Mesenchymal stem cell (in vitro differentiated cells and primary cell): ENCODE measurements at regions not wholly inside any gene's neighbourhood (a gene's known extent, or its start where the extent isn't known, plus 50 kb on each side); places are given as distances from the start of the nearest gene placed in this dataset.

Source experiments
- DNase-seq: peaks from one replicate; pipeline ENCODE4 v3.0.0-alpha.2; 2013
- H2AFZ ChIP-seq: one replicate; pipeline ENCODE4 v1.6.1; 2013; ENCODE audit warnings: low read depth, mild to moderate bottlenecking, control low read depth, inconsistent platforms, low read length, moderate library complexity
- H2AK5ac ChIP-seq: 2 replicates; pipeline ENCODE4 v1.6.1; 2013; ENCODE audit warnings: low read length, moderate library complexity, mild to moderate bottlenecking, inconsistent platforms; ENCODE audit not compliant: severe bottlenecking
- H2BK120ac ChIP-seq: one replicate; pipeline ENCODE4 v1.6.1; 2013; ENCODE audit warnings: low read depth, mild to moderate bottlenecking, inconsistent platforms, low read length, moderate library complexity
- H2BK12ac ChIP-seq, 2 experiments: one replicate each; pipeline ENCODE4 v1.6.1; 2013; ENCODE audit warnings: inconsistent platforms in 2 of 2, low read length in 2 of 2, mild to moderate bottlenecking in 2 of 2, moderate library complexity in 2 of 2, control low read depth in 1 of 2
- H2BK15ac ChIP-seq: one replicate; pipeline ENCODE4 v1.6.1; 2013; ENCODE audit warnings: mild to moderate bottlenecking, low read depth, inconsistent platforms; ENCODE audit not compliant: poor library complexity, severe bottlenecking
- H2BK5ac ChIP-seq: 2 replicates; pipeline ENCODE4 v1.6.1; 2013; ENCODE audit warnings: low read depth, mild to moderate bottlenecking, low read length, control low read depth, inconsistent platforms; ENCODE audit not compliant: poor library complexity, severe bottlenecking
- H3K14ac ChIP-seq, 2 experiments: one replicate each; pipeline ENCODE4 v1.6.1; 2013; ENCODE audit warnings: inconsistent platforms in 2 of 2, low read length in 2 of 2, control low read depth in 1 of 2, mild to moderate bottlenecking in 1 of 2, moderate library complexity in 1 of 2
- H3K18ac ChIP-seq, 2 experiments: one replicate each; pipeline ENCODE4 v1.6.1; 2013; ENCODE audit warnings: inconsistent platforms in 2 of 2, low read length in 2 of 2, control low read depth in 1 of 2, low read depth in 1 of 2, mild to moderate bottlenecking in 1 of 2
- H3K23ac ChIP-seq, 2 experiments: one replicate each; pipeline ENCODE4 v1.6.1; 2013; ENCODE audit warnings: inconsistent platforms in 2 of 2, low read length in 2 of 2, mild to moderate bottlenecking in 2 of 2, moderate library complexity in 2 of 2, control low read depth in 1 of 2
- H3K27ac ChIP-seq: 2 replicates; pipeline ENCODE4 v1.5.1; 2013; ENCODE audit warnings: mild to moderate bottlenecking, moderate library complexity, low read length, control low read depth, inconsistent platforms; ENCODE audit not compliant: poor library complexity, severe bottlenecking
- H3K27me3 ChIP-seq, 2 experiments: 2 replicates each; pipeline versions ENCODE4 v1.6.1 to v1.7.0; 2013; ENCODE audit warnings: low read length in 2 of 2, mild to moderate bottlenecking in 2 of 2, moderate library complexity in 2 of 2, control low read depth in 1 of 2, inconsistent platforms in 1 of 2; ENCODE audit not compliant: control insufficient read depth in 1 of 2, insufficient read depth in 1 of 2
- H3K36me3 ChIP-seq, 2 experiments: 2 replicates each; pipeline versions ENCODE4 v1.6.1 to v1.7.0; 2013; ENCODE audit warnings: low read length in 2 of 2, control low read depth in 1 of 2, inconsistent platforms in 1 of 2, low read depth in 1 of 2, mild to moderate bottlenecking in 1 of 2; ENCODE audit not compliant: insufficient read depth in 2 of 2, control insufficient read depth in 1 of 2
- H3K4ac ChIP-seq, 2 experiments: one replicate each; pipeline ENCODE4 v1.6.1; 2013; ENCODE audit warnings: inconsistent platforms in 2 of 2, low read length in 2 of 2, mild to moderate bottlenecking in 2 of 2, moderate library complexity in 2 of 2, control low read depth in 1 of 2, low read depth in 1 of 2
- H3K4me1 ChIP-seq: 2 replicates; pipeline ENCODE4 v1.6.1; 2013; ENCODE audit warnings: low read depth, low read length, control low read depth; ENCODE audit not compliant: control insufficient read depth, insufficient read depth
- H3K4me2 ChIP-seq: 2 replicates; pipeline ENCODE4 v1.6.1; 2013; ENCODE audit warnings: low read length, mild to moderate bottlenecking, inconsistent platforms; ENCODE audit not compliant: poor library complexity, severe bottlenecking
- H3K4me3 ChIP-seq, 2 experiments: 2 replicates each; pipeline versions ENCODE4 v1.5.1 to v1.7.0; 2013; ENCODE audit warnings: low read length in 2 of 2, mild to moderate bottlenecking in 2 of 2, control low read depth in 1 of 2, low read depth in 1 of 2; ENCODE audit not compliant: insufficient read depth in 1 of 2
- H3K79me1 ChIP-seq: replicated peaks from 2 replicates; pipeline ENCODE4 v1.6.1; 2013; ENCODE audit warnings: mild to moderate bottlenecking, control low read depth, low read length, inconsistent platforms; ENCODE audit not compliant: poor library complexity, severe bottlenecking
- H3K9ac ChIP-seq: 2 replicates; pipeline ENCODE4 v1.7.0; 2013; ENCODE audit warnings: mild to moderate bottlenecking, low read length, moderate library complexity
- H3K9me3 ChIP-seq: 2 replicates; pipeline ENCODE4 v1.7.0; 2013; ENCODE audit warnings: mild to moderate bottlenecking, low read length; ENCODE audit not compliant: control insufficient read depth
- H4K8ac ChIP-seq: one replicate; pipeline ENCODE4 v1.6.1; 2013; ENCODE audit warnings: inconsistent platforms, mild to moderate bottlenecking, low read length, moderate library complexity
- H4K91ac ChIP-seq: one replicate; pipeline ENCODE4 v1.6.1; 2013; ENCODE audit warnings: mild to moderate bottlenecking, low read length, inconsistent platforms
- WGBS: methylation state at CpG from one replicate; pipeline ENCODE4 v1.1.7; 2013; ENCODE audit warnings: mixed read lengths; 5-methylcytosine and 5-hydroxymethylcytosine counted together

DNA sequence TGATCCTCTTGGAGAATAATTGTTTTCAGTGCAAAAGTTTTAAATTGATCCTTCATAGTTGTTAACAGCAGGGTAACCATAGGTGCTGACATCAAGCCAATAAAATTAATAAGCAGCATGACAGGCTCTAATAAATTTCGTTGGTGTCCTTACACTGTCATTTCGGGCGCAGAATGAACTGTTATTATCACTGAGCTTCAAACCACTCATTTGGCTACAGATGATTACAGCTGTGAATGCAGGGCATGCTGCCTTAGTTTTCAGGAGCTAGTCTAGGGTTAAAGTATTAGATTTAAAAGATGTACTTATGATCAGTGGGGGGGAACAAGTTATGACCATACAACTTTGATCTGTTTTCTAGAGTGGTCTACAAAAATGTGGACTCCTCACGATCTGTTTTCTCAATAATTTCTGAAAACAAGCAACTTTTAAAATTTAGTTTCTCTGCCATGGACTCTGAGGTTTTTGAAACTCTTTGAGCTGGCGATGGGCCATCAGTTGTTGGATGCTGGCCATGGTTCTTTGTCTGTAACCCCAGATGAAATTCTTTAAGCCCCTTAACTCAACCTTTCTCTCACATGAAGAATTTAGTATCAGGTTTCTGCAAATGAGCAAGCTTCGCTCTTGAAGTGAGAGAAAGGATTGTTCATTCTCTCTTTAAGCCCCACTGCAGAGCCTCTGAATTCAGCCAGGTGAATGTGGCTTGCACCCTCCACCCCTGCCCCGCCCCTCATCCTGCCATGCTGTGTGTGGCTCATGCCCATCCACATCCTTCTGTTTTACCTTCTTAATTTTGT is 99.1 kb upstream of the MTHFD1L start:
- Histone ChIP-seq H3K4me2 (no peak overlapping the region), H2AK5ac (no peak overlapping the region), H3K27ac (no peak overlapping the region), H4K91ac (no peak overlapping the region), H3K14ac (no peak overlapping the region), H2BK5ac (no peak overlapping the region), H3K27me3 (peaks cover 0 to 5% of the 10 kb centered on the region in 2 experiments), H3K4ac (no peak overlapping the region), H2BK120ac (no peak overlapping the region), H4K8ac (no peak overlapping the region), H3K23ac (no peak overlapping the region), H3K36me3 (no peaks in the 10 kb centered on the region), H2AFZ (no peak overlapping the region), H3K9me3 (no peaks in the 10 kb centered on the region), H3K9ac (no peak overlapping the region), H2BK15ac (no peak overlapping the region), H3K79me1 (no peaks in the 10 kb centered on the region), H3K4me3 (no peak overlapping the region), H2BK12ac (no peak overlapping the region), H3K18ac (no peak overlapping the region), H3K4me1 (no peaks in the 10 kb centered on the region)
- 87% methylated on average over 6 of the region's 7 CpGs for WGBS
- DNase-seq, result no peak

DNA sequence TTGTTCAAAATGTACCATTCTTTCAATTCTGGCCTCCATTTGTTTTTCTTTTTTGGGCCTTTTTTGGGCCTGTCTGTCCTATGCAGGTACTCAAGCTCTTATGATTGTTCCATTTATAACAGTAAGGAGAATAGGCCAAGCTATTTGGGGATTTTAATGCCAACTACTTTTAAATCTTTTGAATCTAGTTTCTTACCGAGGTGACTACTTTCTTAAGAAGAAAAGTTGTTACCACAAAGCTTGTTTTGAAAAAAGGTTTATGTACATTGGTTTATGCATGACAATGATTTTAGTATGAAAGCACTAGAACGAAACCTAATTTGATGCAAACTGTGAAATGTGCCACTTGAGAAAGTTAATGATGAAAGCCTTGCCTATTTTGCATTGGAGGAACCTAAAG is 98.3 kb upstream of the MTHFD1L start:
- no peaks in the 10 kb centered on the region for H3K36me3 ChIP-seq
- H4K8ac ChIP-seq, result no peak overlapping the region

DNA sequence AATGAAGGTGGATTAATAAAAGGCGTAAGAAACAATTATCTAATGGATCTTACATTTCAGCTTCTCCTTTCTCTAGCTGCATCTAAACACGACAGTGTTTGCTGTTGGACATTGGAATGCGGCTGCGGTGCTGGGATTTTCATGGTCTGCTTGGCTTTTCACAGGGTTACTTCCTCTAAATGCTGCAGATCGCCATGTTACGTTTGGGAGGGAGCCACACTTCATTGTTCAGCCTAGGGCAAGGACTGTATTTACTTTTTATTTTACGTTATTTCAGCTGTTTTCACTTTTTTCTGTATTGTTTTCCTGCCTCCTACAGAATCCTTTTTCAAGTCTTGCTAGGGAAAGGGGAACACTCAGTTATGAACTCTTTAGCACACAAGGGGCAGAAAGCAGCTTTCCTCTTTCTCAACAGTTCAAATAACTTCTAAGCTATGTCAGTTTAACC is 97.9 kb upstream of the MTHFD1L start:
- H3K4me3 ChIP-seq, result peak overlapping the region in 1 of 2 experiments; percentile 35
- H2BK15ac ChIP-seq, result no peak overlapping the region
- H3K23ac ChIP-seq, result no peak overlapping the region
- peak overlapping the region; percentile 31 for H3K9ac ChIP-seq
- no peaks in the 10 kb centered on the region for H3K36me3 ChIP-seq
- H3K14ac ChIP-seq, result no peak overlapping the region
- H3K4me1 ChIP-seq, result no peaks in the 10 kb centered on the region
- no peaks in the 10 kb centered on the region for H3K79me1 ChIP-seq
- no peak overlapping the region for H4K8ac ChIP-seq
- H3K9me3 ChIP-seq, result no peaks in the 10 kb centered on the region
- H2BK5ac ChIP-seq, result no peak overlapping the region
- H2BK120ac ChIP-seq, result no peak overlapping the region
- WGBS, result 58% methylated on average over 7 of the region's 7 CpGs
- H3K27me3 ChIP-seq, result peaks cover 0 to 5% of the 10 kb centered on the region in 2 experiments
- no peak overlapping the region for H3K18ac ChIP-seq
- H2AFZ ChIP-seq, result no peak overlapping the region
- no peak overlapping the region for H2BK12ac ChIP-seq
- no peak overlapping the region for H3K4me2 ChIP-seq
- no peak overlapping the region for H2AK5ac ChIP-seq
- H4K91ac ChIP-seq, result no peak overlapping the region
- H3K4ac ChIP-seq, result no peak overlapping the region
- H3K27ac ChIP-seq, result peak overlapping the region; percentile 11
- DNase-seq, result no peak

More for the DNA sequence above, 98.3 kb upstream of the MTHFD1L start:
- Histone ChIP-seq H3K79me1 (no peaks in the 10 kb centered on the region), H3K9me3 (no peaks in the 10 kb centered on the region), H3K27ac (no peak overlapping the region), H3K4me3 (peak overlapping the region in 1 of 2 experiments; percentile 35), H3K4me1 (no peaks in the 10 kb centered on the region), H3K4me2 (no peak overlapping the region), H3K23ac (no peak overlapping the region), H3K14ac (no peak overlapping the region), H3K18ac (no peak overlapping the region), H2BK15ac (no peak overlapping the region), H4K91ac (no peak overlapping the region), H2BK12ac (no peak overlapping the region), H2AFZ (no peak overlapping the region), H2BK120ac (no peak overlapping the region), H3K4ac (no peak overlapping the region), H3K27me3 (peaks cover 0 to 5% of the 10 kb centered on the region in 2 experiments), H2BK5ac (no peak overlapping the region), H3K9ac (peak overlapping the region; percentile 31), H2AK5ac (no peak overlapping the region)
- no peak for DNase-seq
- 78% methylated on average over 2 of the region's 2 CpGs for WGBS

DNA sequence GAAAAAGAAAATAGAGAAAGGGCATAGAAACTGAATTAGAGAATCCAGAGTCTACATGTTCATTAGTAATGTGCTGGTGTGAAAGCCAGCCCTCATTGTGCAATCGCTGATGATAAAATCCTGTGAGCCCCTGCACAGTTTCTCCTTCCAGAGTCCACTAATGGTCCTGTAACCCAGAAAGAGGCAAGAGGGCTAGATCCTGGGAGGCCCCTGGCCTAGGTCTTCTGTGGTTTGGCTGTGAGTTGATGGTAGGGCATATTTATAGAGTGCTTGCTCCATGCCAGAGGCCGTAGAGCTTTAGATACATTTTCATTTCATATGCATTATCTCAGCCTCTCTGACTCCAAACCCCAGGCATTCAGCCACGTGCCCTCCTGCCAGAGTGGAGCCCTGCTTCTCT is 94.9 kb upstream of the MTHFD1L start:
- 75% methylated on average over 2 of the region's 3 CpGs for WGBS

More for the DNA sequence above, 94.9 kb upstream of the MTHFD1L start:
- H3K9ac ChIP-seq, result no peak overlapping the region
- H3K27me3 ChIP-seq, result peaks cover 0 to under 1% of the 10 kb centered on the region in 2 experiments
- H3K4me2 ChIP-seq, result no peak overlapping the region
- H4K8ac ChIP-seq, result no peak overlapping the region
- no peaks in the 10 kb centered on the region for H3K36me3 ChIP-seq
- H3K9me3 ChIP-seq, result peaks cover 7% of the 10 kb centered on the region
- no peak overlapping the region for H2BK12ac ChIP-seq
- no peak overlapping the region for H2BK15ac ChIP-seq
- H3K14ac ChIP-seq, result no peak overlapping the region
- H3K79me1 ChIP-seq, result no peaks in the 10 kb centered on the region
- no peak overlapping the region for H2BK5ac ChIP-seq
- H4K91ac ChIP-seq, result no peak overlapping the region
- H2AFZ ChIP-seq, result no peak overlapping the region
- H2BK120ac ChIP-seq, result no peak overlapping the region
- H3K27ac ChIP-seq, result no peak overlapping the region
- no peak for DNase-seq
- no peak overlapping the region for H2AK5ac ChIP-seq
- no peaks in the 10 kb centered on the region for H3K4me1 ChIP-seq
- H3K4ac ChIP-seq, result no peak overlapping the region
- H3K18ac ChIP-seq, result no peak overlapping the region
- H3K4me3 ChIP-seq, result no peak overlapping the region
- H3K23ac ChIP-seq, result no peak overlapping the region
